Left lung (tissue), 4 donors: ENCODE measurements at regions not wholly inside any gene's neighbourhood (a gene's known extent, or its start where the extent isn't known, plus 50 kb on each side); places are given as distances from the start of the nearest gene placed in this dataset.

Experiments used
- ATAC-seq: fragments of 200-7000 bp; cut with Tn5 transposase; one replicate; pipeline ENCODE4 v1.9.1; 2020; ENCODE audit warnings: moderate library complexity
- DNase-seq, 4 donors: peaks; one replicate each; pipeline ENCODE4 v3.0.0-alpha.2; 2013 to 2020
- H3K27ac ChIP-seq, 2 donors: fragments of 200-600 bp; sonication (generic) in 1 of 2; one replicate each; pipeline versions ENCODE4 v1.5.0 to v1.8.0; 2020 to 2021
- H3K27me3 ChIP-seq, 2 donors: fragments of 200-600 bp; sonication (generic) in 1 of 2; one replicate each; pipeline versions ENCODE4 v1.5.0 to v1.8.0; 2020 to 2021
- H3K36me3 ChIP-seq, 2 donors: fragments of 200-600 bp; sonication (generic) in 1 of 2; one replicate each; pipeline versions ENCODE4 v1.5.0 to v1.8.0; 2020 to 2021
- H3K4me1 ChIP-seq, 2 donors: fragments of 200-600 bp; one replicate each; pipeline ENCODE4 v1.8.0; 2021
- H3K4me3 ChIP-seq, 2 donors: fragments of 200-600 bp; sonication (generic) in 1 of 2; one replicate each; pipeline versions ENCODE4 v1.5.0 to v1.8.0; 2020 to 2021; ENCODE audit warnings: mild to moderate bottlenecking in 1 of 2
- H3K9me3 ChIP-seq, 2 donors: fragments of 200-600 bp; sonication (generic) in 1 of 2; one replicate each; pipeline versions ENCODE4 v1.5.0 to v1.8.0; 2020 to 2021
- CTCF ChIP-seq, 2 donors: fragments of 200-600 bp; sonication (generic) in 1 of 2; IDR thresholded peaks; one replicate each; pipeline versions ENCODE4 v1.5.0 to v1.8.0; 2021; ENCODE audit warnings: antibody characterized with exemption in 2 of 2
- intact Hi-C, 2 donors: fragments of 100-400 bp; cut with DNase I; formaldehyde crosslinking; loops; one replicate each; pipeline versions ENCODE4 v1.11.2 to v1.14.2; 2022
- donor health status: DM: no; HTN: yes; CAD: no.
- donor health status: DM: no; HTN: no; CAD: no.

GRCh38 chr5:101425339-101425859 lies 522.3 kb upstream of the ST8SIA4 start:
- intact Hi-C loops = no loop called here
- Histone ChIP-seq H3K27me3 (no peaks in the 10 kb centered on the region), H3K9me3 (peaks cover 0 to 2% of the 10 kb centered on the region in 2 donors), H3K4me3 (no peak overlapping the region), H3K36me3 (no peaks in the 10 kb centered on the region), H3K27ac (peak overlapping the region; percentile 66 to 79), H3K4me1 (peaks cover 7 to 9% of the 10 kb centered on the region in 2 donors)
- no peak for TF ChIP-seq CTCF (IDR thresholded peaks at IDR 0.05)
- ATAC-seq = peak; percentile 17
- peak in 1 of 4 donors; percentile 10 for DNase-seq

DNA sequence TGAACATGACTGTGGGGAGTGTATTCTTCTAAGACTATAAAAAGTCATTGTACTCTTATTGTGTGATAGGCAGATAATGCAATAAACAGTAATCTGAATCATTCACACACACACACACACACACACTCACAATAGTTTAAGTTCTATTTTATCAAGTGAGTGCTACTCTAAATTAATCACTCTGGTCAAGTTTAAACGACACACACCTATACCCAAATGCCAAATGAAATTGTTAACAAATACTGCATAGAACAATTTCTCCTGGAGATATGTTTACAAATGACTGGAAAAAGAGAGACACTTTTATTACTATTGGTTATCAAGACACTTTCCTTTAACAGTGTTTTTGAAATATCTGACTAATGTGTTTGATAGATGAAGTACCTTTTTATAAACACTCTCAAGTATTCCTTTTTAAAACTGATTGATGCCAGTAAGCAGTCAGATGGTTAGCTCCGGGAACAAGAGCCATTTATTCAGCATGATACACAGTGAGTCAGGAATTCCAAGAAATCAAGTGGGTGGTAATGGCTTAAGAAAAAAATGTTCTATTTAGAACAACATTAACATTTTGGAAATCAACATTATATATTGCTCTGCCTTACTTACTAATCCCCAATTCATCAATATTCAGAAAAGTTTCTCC lies 521.6 kb upstream of the ST8SIA4 start:
- Histone ChIP-seq H3K9me3 (no peaks in the 10 kb centered on the region), H3K4me3 (no peak overlapping the region), H3K27ac (peak overlapping the region; percentile 66 to 79), H3K36me3 (no peaks in the 10 kb centered on the region), H3K4me1 (peaks cover 7 to 9% of the 10 kb centered on the region in 2 donors), H3K27me3 (no peaks in the 10 kb centered on the region)
- ATAC-seq (peak; percentile 87), DNase-seq (no peak)
- intact Hi-C loops = no loop called here
- no peak for TF ChIP-seq CTCF (IDR thresholded peaks at IDR 0.05)

DNA sequence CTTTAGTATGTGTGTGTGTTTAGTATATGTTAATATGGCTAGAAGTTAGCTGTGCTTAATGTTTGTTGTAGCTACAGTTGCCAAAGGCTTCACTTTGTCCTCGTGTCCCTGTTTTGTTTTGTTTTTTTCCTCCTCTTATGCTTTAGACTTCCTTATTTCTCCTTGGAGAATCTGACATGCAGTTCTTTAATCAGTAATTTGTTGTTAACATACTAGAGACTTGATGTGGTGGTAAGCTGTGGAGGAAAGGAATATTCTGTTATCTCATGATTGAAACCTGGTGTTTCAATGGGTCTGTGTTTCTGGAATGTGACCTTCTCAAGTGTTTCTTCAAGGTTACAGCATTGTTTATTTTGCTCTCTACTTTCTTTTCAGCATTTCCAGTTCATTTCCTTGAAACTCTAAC lies 515.6 kb upstream of the ST8SIA4 start:
- Histone ChIP-seq H3K27ac (peak overlapping the region; percentile 64 to 80), H3K4me3 (no peak overlapping the region), H3K36me3 (no peaks in the 10 kb centered on the region), H3K4me1 (no peaks in the 10 kb centered on the region), H3K27me3 (no peaks in the 10 kb centered on the region), H3K9me3 (no peaks in the 10 kb centered on the region)
- ATAC-seq = peak; percentile 90
- DNase-seq = peak in 2 of 4 donors; percentile 65 to 72
- TF ChIP-seq CTCF (IDR thresholded peaks at IDR 0.05) = no peak
- intact Hi-C loops = no loop called here

- H3K36me3 ChIP-seq = no peaks in the 10 kb centered on the region
- ATAC-seq = no peak
These were observed 501.4 kb upstream of the ST8SIA4 start for GRCh38 chr5:101404531-101404930.

More at GRCh38 chr5:101404531-101404930, 501.4 kb upstream of the ST8SIA4 start:
- Histone ChIP-seq H3K27me3 (no peaks in the 10 kb centered on the region), H3K27ac (no peak overlapping the region), H3K4me3 (no peak overlapping the region), H3K4me1 (no peaks in the 10 kb centered on the region), H3K9me3 (no peaks in the 10 kb centered on the region)
- no peak for TF ChIP-seq CTCF (IDR thresholded peaks at IDR 0.05)
- DNase-seq = no peak
- intact Hi-C loops = no loop called here
